ENCODE measurements at regions not wholly inside any gene's neighbourhood (a gene's known extent, or its start where the extent isn't known, plus 50 kb on each side); places are given as distances from the start of the nearest gene placed in this dataset.
"Not testable (repeated sequence)": the region's sequence is repeated elsewhere in the genome, so short reads cannot be mapped to it uniquely, and the experiment has no call there.

- no peak for DNase-seq (ENCODE audit: low spot score)
- TF ChIP-seq CTCF (IDR thresholded peaks at IDR 0.05; ENCODE audit: extremely low read depth, missing control alignments) = no peak
Observed at GRCh38 chr1:157272729-157273524, 134.7 kb upstream of the ETV3 start.

GRCh38 chr1:157272264-157272663 lies 134.1 kb upstream of the ETV3 start:
- no peak for DNase-seq (ENCODE audit: low spot score)
- TF ChIP-seq CTCF (IDR thresholded peaks at IDR 0.05; ENCODE audit: extremely low read depth, missing control alignments) = no peak

- no peak for TF ChIP-seq CTCF (IDR thresholded peaks at IDR 0.05; ENCODE audit: extremely low read depth, missing control alignments)
- no peak for DNase-seq (ENCODE audit: low spot score)
Observed at GRCh38 chr1:157270705-157271274, 132.6 kb upstream of the ETV3 start.

GRCh38 chr1:157269656-157270375 lies 131.6 kb upstream of the ETV3 start:
- no peak for TF ChIP-seq CTCF (IDR thresholded peaks at IDR 0.05; ENCODE audit: extremely low read depth, missing control alignments)
- peak; percentile 16 for DNase-seq (ENCODE audit: low spot score)

GRCh38 chr1:157262891-157263290 lies 124.7 kb upstream of the ETV3 start:
- TF ChIP-seq CTCF (IDR thresholded peaks at IDR 0.05; ENCODE audit: extremely low read depth, missing control alignments) = no peak
- DNase-seq (ENCODE audit: low spot score) = no peak

- no peak for DNase-seq (ENCODE audit: low spot score)
- TF ChIP-seq CTCF (IDR thresholded peaks at IDR 0.05; ENCODE audit: extremely low read depth, missing control alignments) = no peak
Observed at GRCh38 chr1:157262422-157262821, 124.2 kb upstream of the ETV3 start.

GRCh38 chr1:157255891-157256290 lies 117.7 kb upstream of the ETV3 start:
- DNase-seq (ENCODE audit: low spot score) = not testable (repeated sequence)

GRCh38 chr1:157254183-157254582 lies 116.0 kb upstream of the ETV3 start:
- not testable (repeated sequence) for DNase-seq (ENCODE audit: low spot score)

Data from GM20000 (cell line).